ENCODE measurements at regions not wholly inside any gene's neighbourhood (a gene's known extent, or its start where the extent isn't known, plus 50 kb on each side); places are given as distances from the start of the nearest gene placed in this dataset.
"Not testable (repeated sequence)": the region's sequence is repeated elsewhere in the genome, so short reads cannot be mapped to it uniquely, and the experiment has no call there.

GRCh38 chrY:19535697-19536096 is 208.8 kb downstream of the KDM5D start:
- DNase-seq: not testable (repeated sequence)

- no peak for DNase-seq
Observed at GRCh38 chrY:19521976-19522375, 222.6 kb downstream of the KDM5D start.

GRCh38 chrY:19503092-19503449 is 241.5 kb downstream of the KDM5D start:
- DNase-seq: peak; percentile 52

DNA sequence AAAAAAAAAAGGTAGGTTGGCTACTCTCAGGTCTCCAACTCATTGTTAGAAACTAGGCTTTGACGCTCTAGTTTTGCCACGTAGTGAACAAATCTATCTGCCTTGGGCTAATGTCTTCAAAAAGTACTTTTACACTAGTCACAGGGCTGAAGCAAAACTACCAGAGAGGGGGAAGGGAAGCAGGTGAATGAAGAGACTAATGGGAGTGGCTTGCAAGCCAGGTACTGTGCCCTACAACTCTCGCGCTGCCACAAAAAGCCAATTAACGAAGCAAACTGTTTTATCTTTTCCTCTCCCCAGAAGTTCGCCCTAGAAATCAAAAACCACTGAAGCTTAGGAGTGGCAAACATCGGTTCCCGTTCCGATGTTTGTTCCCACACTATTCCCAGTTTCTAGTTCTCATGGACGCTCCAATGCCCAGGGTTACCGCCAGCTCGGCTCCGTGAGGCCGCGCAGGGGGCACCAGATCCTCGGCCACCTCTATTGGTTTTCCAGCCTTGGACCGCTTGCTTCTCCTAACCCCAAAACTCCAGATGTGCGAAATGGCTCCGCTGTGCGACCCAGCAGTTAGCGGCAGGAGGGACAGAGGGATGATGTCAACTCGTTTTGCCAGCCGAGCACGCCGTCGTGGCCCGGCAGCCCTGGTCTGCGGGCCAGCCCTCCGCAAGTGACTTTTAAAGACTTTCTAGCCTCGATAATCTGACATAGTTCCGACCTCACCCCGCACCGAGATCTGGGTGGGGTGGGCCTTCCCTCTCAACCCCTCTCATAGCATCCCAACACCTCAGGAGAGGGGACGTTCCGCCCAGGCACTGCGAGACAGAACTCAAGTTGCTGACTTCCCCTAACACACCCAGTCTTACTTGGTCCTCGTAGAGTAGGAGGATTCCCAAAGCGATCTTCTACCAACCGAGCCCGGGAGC is 242.1 kb downstream of the KDM5D start:
- peak; percentile 48 for DNase-seq

DNA sequence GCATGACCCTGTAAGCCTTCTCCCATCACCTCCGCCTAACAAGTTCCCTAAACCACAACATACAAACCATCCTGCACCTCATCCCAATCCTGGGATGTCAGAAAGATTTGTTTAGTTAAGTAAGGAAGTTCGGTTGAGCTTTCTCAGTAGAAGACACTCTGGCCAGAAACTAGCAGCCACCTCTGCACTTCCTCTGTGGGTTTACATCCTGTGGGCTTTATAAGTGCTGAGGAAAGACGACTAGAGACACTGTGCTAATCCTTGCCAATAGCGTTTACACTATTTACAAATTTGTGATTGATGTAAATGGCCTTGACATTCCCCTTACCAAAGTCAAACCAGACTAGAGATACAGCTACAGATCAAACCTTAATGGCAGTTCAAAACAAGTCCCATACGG is 246.0 kb downstream of the KDM5D start:
- peak; percentile 32 for DNase-seq

DNA sequence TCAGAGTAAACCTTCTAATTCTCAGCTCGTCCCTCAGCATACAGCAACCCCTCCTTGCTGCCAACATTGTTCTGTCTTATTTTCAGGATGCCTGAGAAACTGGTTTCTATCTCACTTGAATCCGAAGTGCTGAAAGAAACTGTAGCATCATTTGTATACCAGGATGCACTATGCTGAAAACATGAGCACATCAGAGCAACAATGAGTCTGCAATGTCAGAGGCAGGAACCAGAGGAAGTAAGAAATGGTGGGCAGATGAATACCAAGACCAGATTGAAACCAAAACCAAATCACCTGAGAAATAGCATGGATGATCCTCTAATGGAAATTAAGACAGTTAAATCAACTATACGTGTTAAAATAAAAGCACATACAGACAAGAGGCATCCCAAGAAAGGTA is 257.0 kb downstream of the KDM5D start:
- no peak for DNase-seq

DNA sequence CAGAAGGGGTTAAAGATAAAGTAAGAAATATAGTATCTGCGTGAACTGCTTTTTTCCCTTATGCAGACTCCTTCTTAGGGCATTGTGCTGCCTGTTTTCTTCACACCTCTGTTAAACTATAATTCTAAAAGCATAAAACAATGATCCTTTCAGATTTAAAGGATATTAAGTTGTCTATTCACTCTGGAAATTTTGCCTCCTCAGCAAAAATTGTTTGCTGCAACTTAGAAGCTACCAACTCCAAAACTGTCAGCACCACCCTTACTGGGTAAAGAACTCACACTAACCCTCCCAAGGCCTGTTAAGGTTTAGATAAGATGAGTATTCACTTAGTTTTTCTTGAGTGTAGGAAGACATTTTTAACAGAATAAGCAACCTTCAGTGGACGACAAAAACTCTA is 259.5 kb downstream of the KDM5D start:
- DNase-seq: no peak

DNA sequence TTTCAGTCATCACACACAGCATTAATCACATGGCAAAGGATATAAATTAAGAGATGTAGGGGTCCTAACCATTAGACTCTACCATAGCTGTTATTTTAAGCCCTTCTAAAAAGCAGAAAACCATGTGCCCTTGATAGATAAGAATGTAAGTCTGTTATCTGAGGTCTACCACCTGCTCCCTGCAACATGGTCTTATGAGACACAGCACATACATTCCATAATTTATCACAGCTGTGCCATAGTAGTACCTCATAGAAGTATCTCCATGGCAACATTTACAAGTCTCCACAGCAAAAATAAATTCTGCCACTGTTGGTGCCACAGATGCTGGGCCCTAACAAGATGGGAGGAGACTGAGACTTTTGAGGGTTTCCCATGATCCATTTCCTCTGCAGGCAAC is 265.4 kb downstream of the KDM5D start:
- DNase-seq: no peak

DNA sequence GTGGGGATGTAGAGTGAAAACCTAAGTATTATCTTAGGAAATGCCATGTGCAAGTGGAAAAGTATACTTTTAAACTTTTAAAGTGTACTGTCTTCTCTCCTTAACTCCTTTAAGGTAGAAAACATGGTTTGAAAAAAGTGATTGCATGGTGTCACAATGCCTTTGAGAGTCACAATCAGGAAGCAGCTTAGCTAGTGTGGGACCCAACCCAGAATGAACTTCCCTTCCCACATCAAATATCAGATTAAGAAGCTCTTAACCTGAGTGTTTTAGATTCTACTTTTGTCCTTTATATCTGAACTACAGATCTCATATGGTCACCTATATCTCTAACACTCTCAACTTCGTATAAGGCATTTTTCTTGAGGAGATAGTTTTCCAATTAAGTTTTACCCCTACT is 266.6 kb downstream of the KDM5D start:
- no peak for DNase-seq

DNA sequence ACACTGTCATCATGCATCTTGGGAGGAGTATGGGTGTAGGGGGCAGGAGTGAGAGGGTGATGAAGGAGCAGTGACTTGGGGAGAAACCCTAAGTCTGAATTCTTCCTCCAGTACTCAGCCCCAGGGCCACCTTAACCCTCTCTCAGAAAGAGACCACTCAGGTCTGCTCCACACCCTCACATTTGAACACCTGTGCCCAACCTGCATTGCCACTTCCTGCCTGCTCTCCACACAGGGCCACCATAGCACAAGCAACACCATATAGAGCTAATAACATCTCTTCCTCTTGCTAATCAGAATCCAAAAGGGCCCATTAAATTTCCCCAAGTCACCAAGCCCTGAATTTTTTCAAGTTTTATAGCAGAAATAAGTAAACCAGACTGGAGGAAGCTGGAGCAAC is 278.7 kb downstream of the KDM5D start:
- no peak for DNase-seq

GRCh38 chrY:19456855-19457448 is 287.6 kb downstream of the KDM5D start:
- DNase-seq: no peak

GRCh38 chrY:19433059-19433458 is 311.5 kb downstream of the KDM5D start:
- peak; percentile 62 for DNase-seq

GRCh38 chrY:19427736-19428518 is 316.6 kb downstream of the KDM5D start:
- no peak for DNase-seq

DNA sequence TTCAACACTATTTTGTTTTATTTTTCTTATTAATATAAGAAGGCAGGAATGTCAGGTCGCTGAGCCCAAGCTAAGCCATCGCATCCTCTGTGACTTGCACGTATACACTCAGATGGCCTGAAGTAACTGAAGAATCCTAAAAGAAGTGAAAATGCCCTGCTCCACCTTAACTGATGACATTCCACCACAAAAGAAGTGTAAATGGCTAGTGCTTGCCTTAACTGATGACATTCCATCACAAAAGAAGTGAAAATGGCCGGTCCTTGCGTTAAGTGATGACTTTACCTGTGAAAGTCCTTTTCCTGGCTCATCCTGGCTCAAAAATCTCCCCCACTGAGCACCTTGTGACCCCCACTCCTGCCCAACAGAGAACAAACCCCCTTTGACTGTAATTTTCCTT is 317.3 kb downstream of the KDM5D start:
- DNase-seq: not testable (repeated sequence)

GRCh38 chrY:19410980-19411766 is 333.4 kb downstream of the KDM5D start:
- no peak for DNase-seq

DNA sequence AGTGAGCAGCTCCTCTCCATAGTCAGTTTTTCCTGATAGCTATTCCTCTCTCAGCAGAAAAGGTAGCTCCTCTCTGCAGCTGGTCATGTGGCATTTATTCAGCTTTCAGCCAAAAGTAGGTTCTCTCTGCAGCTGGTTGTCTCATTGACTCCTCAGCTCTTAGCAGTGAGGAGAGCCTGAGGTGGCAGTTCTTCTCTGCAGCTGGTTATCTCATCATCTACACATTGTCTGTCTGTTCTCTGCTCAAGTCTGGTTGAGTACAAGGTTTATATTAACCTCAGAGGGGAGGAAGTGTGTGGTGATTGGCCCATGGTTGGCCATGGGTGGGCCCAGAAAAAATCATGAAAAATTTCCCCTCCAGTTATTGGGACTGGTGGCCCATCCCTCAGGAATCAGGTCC is 338.3 kb downstream of the KDM5D start:
- DNase-seq: no peak

DNA sequence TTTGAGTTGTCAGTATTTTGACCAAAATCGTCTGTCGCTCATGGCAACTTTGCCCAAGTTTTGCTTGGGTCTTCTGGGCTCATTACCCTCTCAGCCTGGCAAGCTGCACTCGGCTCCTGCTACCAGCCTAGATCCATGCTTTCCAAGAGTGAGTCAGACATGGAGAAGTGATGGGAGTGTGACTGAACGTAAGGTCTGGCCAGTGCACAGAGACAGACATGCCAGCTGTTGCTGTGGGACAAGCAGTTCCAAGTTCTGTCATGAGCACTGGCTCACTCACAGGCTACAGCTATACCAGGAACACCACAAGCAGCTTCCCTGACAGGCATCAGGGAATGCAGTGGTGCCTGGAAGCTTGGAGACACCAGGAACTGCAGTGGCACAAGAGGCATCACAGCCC is 338.9 kb downstream of the KDM5D start:
- DNase-seq: no peak

DNA sequence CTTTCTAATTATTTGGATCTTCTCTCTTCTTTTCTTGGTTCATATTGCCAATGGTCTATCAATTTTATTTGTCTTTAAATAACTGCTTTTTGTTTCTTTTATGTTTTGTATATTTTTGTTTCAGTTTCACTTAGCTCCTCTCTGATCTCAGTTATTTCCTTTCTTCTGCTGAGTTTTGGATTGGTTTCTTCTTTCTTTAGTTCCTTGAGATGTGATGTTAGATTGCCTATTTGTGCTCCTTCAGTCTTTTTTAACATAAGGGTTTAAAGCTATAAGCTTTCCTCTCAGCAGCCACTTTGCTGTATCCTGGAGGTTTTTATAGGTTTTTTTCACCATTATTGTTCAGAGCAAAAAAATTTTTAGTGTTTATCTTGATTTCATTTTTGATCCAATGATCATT is 351.6 kb downstream of the KDM5D start:
- no peak for DNase-seq

DNA sequence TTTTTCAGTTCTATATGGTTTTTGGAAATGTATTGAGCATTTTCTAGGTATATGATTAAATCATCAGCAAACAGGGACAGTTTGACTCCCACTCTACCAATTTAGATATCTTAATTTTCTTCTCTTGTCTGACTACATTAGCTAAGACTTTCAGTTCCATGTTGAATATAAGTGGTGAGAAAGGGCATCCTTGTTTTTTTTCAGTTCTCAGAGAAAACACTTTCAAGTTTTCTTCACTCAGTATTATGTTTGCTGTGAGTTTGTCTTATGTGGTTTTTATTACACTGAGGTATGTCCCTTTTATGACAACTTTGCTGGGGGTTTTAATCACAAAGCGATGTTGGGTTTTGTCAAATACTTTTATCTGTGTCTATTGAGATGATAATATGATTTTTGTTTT is 352.6 kb downstream of the KDM5D start:
- DNase-seq: no peak

DNA sequence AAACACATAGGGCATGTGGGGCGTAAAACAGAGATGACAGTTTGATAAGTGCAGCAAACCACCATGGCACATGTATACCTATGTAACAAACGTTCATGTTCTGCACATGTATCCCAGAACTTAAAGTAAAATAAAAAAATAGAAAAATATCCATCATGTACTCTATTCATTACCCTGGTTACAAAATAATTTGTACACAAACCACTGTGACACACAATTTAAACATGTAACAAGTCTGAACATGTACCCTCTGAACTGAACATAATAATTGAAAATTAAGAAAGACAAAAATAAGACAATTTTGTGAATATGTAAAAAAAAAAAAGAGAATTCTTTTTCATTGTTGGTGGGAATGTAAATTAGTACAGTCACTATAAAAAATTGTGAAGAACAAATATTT is 379.2 kb downstream of the KDM5D start:
- DNase-seq: no peak

DNA sequence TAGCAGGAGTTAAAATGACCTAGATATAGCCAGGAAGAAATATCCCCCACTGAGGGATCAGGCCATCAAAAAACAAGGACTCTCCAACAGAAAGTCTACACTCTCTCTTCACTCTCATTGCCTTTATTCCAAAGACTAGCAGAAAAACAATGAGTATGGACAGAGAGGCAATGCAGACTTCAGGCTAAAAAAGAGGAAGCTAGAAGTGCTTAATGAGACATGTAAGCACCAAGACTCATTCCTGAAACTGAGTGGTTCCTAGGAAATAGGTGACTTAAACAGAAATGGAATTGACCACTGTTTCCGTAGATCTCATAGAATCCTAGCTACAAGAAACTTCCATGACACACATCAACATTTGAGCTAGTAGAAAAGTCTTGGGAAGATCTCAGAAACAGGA is 387.3 kb downstream of the KDM5D start:
- no peak for DNase-seq

DNA sequence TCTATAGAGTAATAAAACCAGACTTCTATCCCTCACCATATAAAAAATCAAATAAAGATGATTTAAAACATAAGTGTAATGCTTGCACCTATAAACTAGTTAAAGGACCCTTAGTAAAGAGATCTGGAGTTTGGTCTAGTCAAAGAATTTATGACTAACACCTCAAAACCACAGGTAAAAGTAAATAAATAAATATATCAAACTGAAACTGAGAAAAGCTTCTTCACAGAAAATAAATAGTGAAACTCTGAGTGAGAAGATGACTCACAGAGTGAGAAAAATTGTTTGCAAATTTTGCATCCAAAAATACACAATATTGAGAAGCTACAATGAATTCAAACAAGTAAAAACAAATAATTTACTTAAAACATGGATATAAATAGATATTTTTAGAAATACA is 387.8 kb downstream of the KDM5D start:
- no peak for DNase-seq

- DNase-seq: no peak
Observed at GRCh38 chrY:19354857-19355173, 389.7 kb downstream of the KDM5D start.

All from CD4-positive, alpha-beta T cell treated with Interleukin-10 for 1 hour (primary cell).